ENCODE measurements at regions not wholly inside any gene's neighbourhood (a gene's known extent, or its start where the extent isn't known, plus 50 kb on each side); places are given as distances from the start of the nearest gene placed in this dataset.

GRCh38 chr4:181796502-181796901, 446.7 kb upstream of the TENM3 start:
- H3K4me3 Mint-ChIP-seq (ENCODE audit: unreplicated experiment), result no peak overlapping the region
- H3K4me1 Mint-ChIP-seq (ENCODE audit: unreplicated experiment), result no peaks in the 10 kb centered on the region
- peaks cover 1% of the 10 kb centered on the region for H3K27me3 Mint-ChIP-seq (ENCODE audit: unreplicated experiment)
- H3K27ac Mint-ChIP-seq (ENCODE audit: unreplicated experiment), result no peak overlapping the region
- no peak for TF ChIP-seq CTCF (IDR thresholded peaks at IDR 0.05; ENCODE audit: unreplicated experiment)
- no peaks in the 10 kb centered on the region for H3K9me3 Mint-ChIP-seq (ENCODE audit: unreplicated experiment)
- no peaks in the 10 kb centered on the region for H3K36me3 Mint-ChIP-seq (ENCODE audit: low read depth, unreplicated experiment)
- DNase-seq (ENCODE audit: low spot score), result no peak

GRCh38 chr4:181798536-181798935, 444.7 kb upstream of the TENM3 start:
- Mint-ChIP-seq H3K9me3 (ENCODE audit: unreplicated experiment) (no peaks in the 10 kb centered on the region), H3K27ac (ENCODE audit: unreplicated experiment) (no peak overlapping the region), H3K36me3 (ENCODE audit: low read depth, unreplicated experiment) (no peaks in the 10 kb centered on the region), H3K4me3 (ENCODE audit: unreplicated experiment) (no peak overlapping the region), H3K4me1 (ENCODE audit: unreplicated experiment) (no peaks in the 10 kb centered on the region), H3K27me3 (ENCODE audit: unreplicated experiment) (peaks cover 1% of the 10 kb centered on the region)
- no peak for DNase-seq (ENCODE audit: low spot score)
- TF ChIP-seq CTCF (IDR thresholded peaks at IDR 0.05; ENCODE audit: unreplicated experiment), result no peak

- Mint-ChIP-seq H3K9me3 (ENCODE audit: unreplicated experiment) (no peaks in the 10 kb centered on the region), H3K36me3 (ENCODE audit: low read depth, unreplicated experiment) (no peaks in the 10 kb centered on the region), H3K27ac (ENCODE audit: unreplicated experiment) (no peak overlapping the region), H3K4me1 (ENCODE audit: unreplicated experiment) (no peaks in the 10 kb centered on the region), H3K27me3 (ENCODE audit: unreplicated experiment) (peaks cover 1% of the 10 kb centered on the region), H3K4me3 (ENCODE audit: unreplicated experiment) (no peak overlapping the region)
- DNase-seq (ENCODE audit: low spot score), result no peak
- no peak for TF ChIP-seq CTCF (IDR thresholded peaks at IDR 0.05; ENCODE audit: unreplicated experiment)
These were observed 443.6 kb upstream of the TENM3 start for GRCh38 chr4:181799561-181800069.

GRCh38 chr4:181802207-181802606, 441.0 kb upstream of the TENM3 start:
- no peaks in the 10 kb centered on the region for H3K36me3 Mint-ChIP-seq (ENCODE audit: low read depth, unreplicated experiment)
- TF ChIP-seq CTCF (IDR thresholded peaks at IDR 0.05; ENCODE audit: unreplicated experiment), result no peak
- DNase-seq (ENCODE audit: low spot score), result no peak
- no peaks in the 10 kb centered on the region for H3K27me3 Mint-ChIP-seq (ENCODE audit: unreplicated experiment)
- H3K4me1 Mint-ChIP-seq (ENCODE audit: unreplicated experiment), result no peaks in the 10 kb centered on the region
- H3K4me3 Mint-ChIP-seq (ENCODE audit: unreplicated experiment), result no peak overlapping the region
- H3K27ac Mint-ChIP-seq (ENCODE audit: unreplicated experiment), result no peak overlapping the region
- no peaks in the 10 kb centered on the region for H3K9me3 Mint-ChIP-seq (ENCODE audit: unreplicated experiment)

GRCh38 chr4:181807771-181808170, 435.4 kb upstream of the TENM3 start:
- TF ChIP-seq CTCF (IDR thresholded peaks at IDR 0.05; ENCODE audit: unreplicated experiment), result no peak
- Mint-ChIP-seq H3K4me1 (ENCODE audit: unreplicated experiment) (peaks cover 2% of the 10 kb centered on the region), H3K36me3 (ENCODE audit: low read depth, unreplicated experiment) (no peaks in the 10 kb centered on the region), H3K4me3 (ENCODE audit: unreplicated experiment) (no peak overlapping the region), H3K9me3 (ENCODE audit: unreplicated experiment) (no peaks in the 10 kb centered on the region), H3K27me3 (ENCODE audit: unreplicated experiment) (no peaks in the 10 kb centered on the region), H3K27ac (ENCODE audit: unreplicated experiment) (no peak overlapping the region)
- DNase-seq (ENCODE audit: low spot score), result no peak

Measured in endothelial cell (in vitro differentiated cells).